ENCODE measurements at regions not wholly inside any gene's neighbourhood (a gene's known extent, or its start where the extent isn't known, plus 50 kb on each side); places are given as distances from the start of the nearest gene placed in this dataset.
"Not testable (repeated sequence)": the region's sequence is repeated elsewhere in the genome, so short reads cannot be mapped to it uniquely, and the experiment has no call there.

DNA sequence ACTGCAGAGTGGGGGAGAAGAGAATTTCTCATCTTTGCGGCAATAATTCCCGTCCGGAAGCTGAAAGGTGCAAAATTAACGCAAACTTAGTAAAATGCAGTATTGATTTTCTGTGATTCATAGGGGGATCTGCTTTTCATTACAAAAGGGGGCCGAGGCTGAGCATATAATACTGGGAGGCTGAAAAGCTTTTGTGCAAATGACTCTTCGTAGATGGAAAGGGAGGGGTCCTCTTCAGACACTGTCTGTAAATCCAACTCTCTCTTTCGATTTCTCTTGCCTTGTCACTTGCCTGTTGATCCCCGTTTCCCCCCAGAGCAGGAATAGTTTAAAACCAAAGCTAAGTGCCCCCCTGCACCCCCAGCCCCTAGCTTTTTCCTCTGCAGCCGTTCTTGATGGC is 258.2 kb downstream of the VRK1 start:
- no peaks in the 10 kb centered on the region for H3K4me1 ChIP-seq (ENCODE audit: control insufficient read depth, insufficient read depth, low read length)
- DNase-seq: no peak
- H3K4me3 ChIP-seq (ENCODE audit: low read length): no peak overlapping the region
- H3K27me3 ChIP-seq (ENCODE audit: control insufficient read depth, insufficient read depth, low read length): peaks cover 2% of the 10 kb centered on the region
- H3K27ac ChIP-seq (ENCODE audit: low read length): no peak overlapping the region
- WGBS (ENCODE audit: insufficient coverage, low lambda C conversion rate): no CpG with 5 or more reads among the region's 9 CpGs
- no peaks in the 10 kb centered on the region for H3K36me3 ChIP-seq (ENCODE audit: control insufficient read depth, insufficient read depth, low read length)
- H3K9me3 ChIP-seq (ENCODE audit: control insufficient read depth, low read depth, low read length): no peaks in the 10 kb centered on the region

DNA sequence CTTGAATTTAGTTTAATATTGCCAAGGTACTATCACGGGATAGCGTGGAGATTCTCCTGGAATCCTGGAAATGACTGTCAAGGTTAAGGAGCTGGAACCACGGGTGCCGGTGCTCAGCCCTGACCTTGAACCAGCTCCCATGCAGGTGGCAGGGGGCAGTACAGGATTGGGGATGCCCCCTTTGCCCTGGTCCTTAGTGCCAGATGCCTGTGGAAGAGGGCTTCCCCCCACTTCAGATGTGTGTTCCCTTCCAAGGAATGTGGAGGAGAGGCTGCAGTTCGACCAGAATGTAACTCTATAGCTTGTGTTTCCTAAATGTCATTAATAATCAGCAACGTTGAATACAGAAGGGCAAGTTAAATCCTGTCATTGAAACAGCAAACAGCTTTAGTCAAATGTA is 258.9 kb downstream of the VRK1 start:
- no peak overlapping the region for H3K4me3 ChIP-seq (ENCODE audit: low read length)
- 37% methylated on average over 2 of the region's 6 CpGs for WGBS (ENCODE audit: insufficient coverage, low lambda C conversion rate)
- peaks cover 2% of the 10 kb centered on the region for H3K27me3 ChIP-seq (ENCODE audit: control insufficient read depth, insufficient read depth, low read length)
- no peaks in the 10 kb centered on the region for H3K9me3 ChIP-seq (ENCODE audit: control insufficient read depth, low read depth, low read length)
- H3K4me1 ChIP-seq (ENCODE audit: control insufficient read depth, insufficient read depth, low read length): no peaks in the 10 kb centered on the region
- H3K36me3 ChIP-seq (ENCODE audit: control insufficient read depth, insufficient read depth, low read length): no peaks in the 10 kb centered on the region
- no peak overlapping the region for H3K27ac ChIP-seq (ENCODE audit: low read length)
- DNase-seq: no peak

DNA sequence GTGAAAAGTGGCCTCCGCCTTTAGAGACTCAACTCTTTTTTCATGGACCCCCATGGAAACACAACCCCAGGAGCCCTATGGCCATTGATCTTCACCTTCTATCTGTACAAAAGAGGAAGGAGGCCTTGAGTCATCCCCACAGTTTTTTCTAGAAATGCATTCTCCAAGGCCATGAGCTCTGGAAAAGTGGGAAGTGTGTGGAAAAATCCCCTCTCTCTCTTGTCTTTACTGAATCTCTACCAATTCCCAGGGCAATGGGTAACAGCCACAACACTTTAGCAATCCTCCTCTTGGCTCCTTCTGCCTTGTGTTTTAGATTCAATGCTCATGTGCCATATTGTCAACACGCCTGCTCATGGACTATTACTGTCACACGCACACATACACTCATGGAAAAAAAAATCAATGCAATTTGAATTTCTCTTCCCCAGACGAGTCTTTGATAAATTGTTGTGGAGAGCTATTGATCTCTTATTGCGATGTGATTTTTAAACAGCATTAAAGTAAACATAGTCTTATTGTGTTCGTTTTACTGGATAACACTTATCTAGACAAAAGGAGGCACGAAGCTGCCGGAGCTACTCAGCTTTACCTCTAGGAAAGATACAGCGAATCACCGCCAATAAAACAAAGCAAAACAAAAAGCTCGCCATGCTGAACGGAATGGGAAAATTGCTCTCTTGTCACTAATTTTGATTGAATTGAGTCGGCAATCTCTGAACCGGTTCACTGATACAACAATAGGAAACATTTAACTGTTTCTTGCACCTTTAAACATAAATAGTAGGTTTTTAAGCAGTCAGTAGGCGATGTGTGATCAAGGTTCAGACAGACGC is 260.3 kb downstream of the VRK1 start:
- Histone ChIP-seq H3K9me3 (ENCODE audit: control insufficient read depth, low read depth, low read length) (no peaks in the 10 kb centered on the region), H3K27me3 (ENCODE audit: control insufficient read depth, insufficient read depth, low read length) (peaks cover 2% of the 10 kb centered on the region), H3K4me3 (ENCODE audit: low read length) (no peak overlapping the region), H3K27ac (ENCODE audit: low read length) (no peak overlapping the region), H3K36me3 (ENCODE audit: control insufficient read depth, insufficient read depth, low read length) (no peaks in the 10 kb centered on the region), H3K4me1 (ENCODE audit: control insufficient read depth, insufficient read depth, low read length) (no peaks in the 10 kb centered on the region)
- DNase-seq: no peak
- WGBS (ENCODE audit: insufficient coverage, low lambda C conversion rate): 65% methylated on average over 4 of the region's 16 CpGs

DNA sequence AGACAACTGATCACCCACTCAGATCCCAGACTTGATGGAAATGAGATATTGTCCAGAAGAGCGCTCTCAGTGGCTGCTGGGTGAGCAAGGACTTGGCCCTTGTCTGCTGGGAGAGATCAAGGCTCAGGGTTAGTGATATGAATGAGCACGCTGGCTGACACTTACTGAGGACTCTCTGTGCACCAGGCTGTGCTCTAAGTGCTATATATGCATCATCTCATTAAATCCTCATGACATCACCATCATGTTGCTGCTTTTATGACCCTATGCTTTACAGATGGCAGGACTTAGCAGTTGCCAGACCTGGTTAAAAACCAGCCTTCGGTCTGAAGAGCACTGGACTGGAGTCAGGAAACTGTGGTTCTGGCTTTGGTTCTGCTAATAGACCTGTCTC is 260.9 kb downstream of the VRK1 start:
- H3K36me3 ChIP-seq (ENCODE audit: control insufficient read depth, insufficient read depth, low read length): no peaks in the 10 kb centered on the region
- no CpG with 5 or more reads among the region's 3 CpGs for WGBS (ENCODE audit: insufficient coverage, low lambda C conversion rate)

DNA sequence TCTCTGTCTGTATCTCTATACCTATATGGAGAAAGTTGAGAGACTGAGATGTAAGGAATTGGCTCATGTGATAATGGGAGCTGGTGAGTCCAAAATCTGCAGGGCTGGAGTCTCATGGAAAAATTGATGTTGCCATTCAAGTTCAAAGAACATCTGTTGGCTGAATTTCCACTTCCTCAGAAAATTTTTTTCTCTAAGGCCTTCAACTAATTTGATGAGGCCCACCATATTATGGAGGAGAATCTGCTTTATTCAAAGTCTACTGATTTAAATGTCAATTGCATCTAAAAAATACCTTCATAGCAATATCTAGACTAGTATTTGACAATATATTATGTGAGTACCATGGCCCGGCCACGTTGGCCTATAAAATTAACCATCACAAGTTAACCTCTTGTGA is 261.4 kb downstream of the VRK1 start:
- WGBS (ENCODE audit: insufficient coverage, low lambda C conversion rate): no CpG with 5 or more reads among the region's 2 CpGs
- H3K4me3 ChIP-seq (ENCODE audit: low read length): no peak overlapping the region
- no peak for DNase-seq
- peaks cover 2% of the 10 kb centered on the region for H3K27me3 ChIP-seq (ENCODE audit: control insufficient read depth, insufficient read depth, low read length)
- no peaks in the 10 kb centered on the region for H3K36me3 ChIP-seq (ENCODE audit: control insufficient read depth, insufficient read depth, low read length)
- no peak overlapping the region for H3K27ac ChIP-seq (ENCODE audit: low read length)
- H3K4me1 ChIP-seq (ENCODE audit: control insufficient read depth, insufficient read depth, low read length): no peaks in the 10 kb centered on the region
- H3K9me3 ChIP-seq (ENCODE audit: control insufficient read depth, low read depth, low read length): no peaks in the 10 kb centered on the region

More for the DNA sequence above, 260.9 kb downstream of the VRK1 start:
- Histone ChIP-seq H3K4me1 (ENCODE audit: control insufficient read depth, insufficient read depth, low read length) (no peaks in the 10 kb centered on the region), H3K27me3 (ENCODE audit: control insufficient read depth, insufficient read depth, low read length) (peaks cover 2% of the 10 kb centered on the region), H3K4me3 (ENCODE audit: low read length) (no peak overlapping the region), H3K9me3 (ENCODE audit: control insufficient read depth, low read depth, low read length) (no peaks in the 10 kb centered on the region), H3K27ac (ENCODE audit: low read length) (no peak overlapping the region)
- no peak for DNase-seq

DNA sequence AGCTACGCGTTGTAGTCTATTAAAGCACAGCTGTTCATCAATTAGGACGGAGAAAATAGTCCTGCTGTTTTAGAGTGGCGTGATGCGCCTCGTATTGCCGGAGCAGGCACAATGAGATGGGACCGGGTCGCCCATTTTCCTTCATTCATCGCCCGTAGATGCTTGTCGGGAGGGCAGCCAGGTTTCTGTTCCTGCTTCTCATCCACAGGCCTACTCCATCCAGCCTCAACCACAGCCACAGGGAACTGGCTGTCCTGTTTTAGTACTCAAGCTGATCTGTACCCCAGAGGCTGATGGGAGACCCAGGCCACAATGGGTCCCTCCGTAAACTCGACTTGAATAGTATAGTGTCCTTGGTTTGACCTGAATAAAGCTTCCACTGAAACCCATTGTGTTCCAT is 264.0 kb downstream of the VRK1 start:
- H3K4me1 ChIP-seq (ENCODE audit: control insufficient read depth, insufficient read depth, low read length): no peaks in the 10 kb centered on the region
- WGBS (ENCODE audit: insufficient coverage, low lambda C conversion rate): no CpG with 5 or more reads among the region's 14 CpGs
- DNase-seq: no peak

DNA sequence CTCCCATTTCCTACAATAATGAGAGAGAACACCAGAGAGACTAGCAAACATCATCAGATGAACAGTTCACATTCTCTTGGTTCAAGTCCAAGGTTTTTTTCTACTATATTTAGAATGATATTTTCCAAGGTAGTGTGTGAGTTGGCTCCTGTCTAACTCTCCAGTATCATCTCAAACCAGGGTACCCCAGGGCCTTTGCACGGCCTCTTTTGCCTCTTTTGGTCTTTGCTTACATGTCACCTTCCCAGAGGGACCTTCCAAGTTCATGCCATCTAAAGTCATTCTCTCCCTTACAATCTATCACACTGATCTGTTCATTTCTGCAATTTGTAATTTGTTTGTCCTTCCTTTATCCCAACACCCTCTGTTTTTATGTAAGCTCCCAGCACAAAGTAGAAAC is 264.5 kb downstream of the VRK1 start:
- no CpG with 5 or more reads among the region's 1 CpG for WGBS (ENCODE audit: insufficient coverage, low lambda C conversion rate)
- Histone ChIP-seq H3K9me3 (ENCODE audit: control insufficient read depth, low read depth, low read length) (no peaks in the 10 kb centered on the region), H3K27ac (ENCODE audit: low read length) (no peak overlapping the region), H3K4me1 (ENCODE audit: control insufficient read depth, insufficient read depth, low read length) (no peaks in the 10 kb centered on the region), H3K4me3 (ENCODE audit: low read length) (no peak overlapping the region), H3K27me3 (ENCODE audit: control insufficient read depth, insufficient read depth, low read length) (peaks cover 1% of the 10 kb centered on the region), H3K36me3 (ENCODE audit: control insufficient read depth, insufficient read depth, low read length) (no peaks in the 10 kb centered on the region)
- no peak for DNase-seq

More for the DNA sequence above, 264.0 kb downstream of the VRK1 start:
- no peak overlapping the region for H3K27ac ChIP-seq (ENCODE audit: low read length)
- H3K36me3 ChIP-seq (ENCODE audit: control insufficient read depth, insufficient read depth, low read length): no peaks in the 10 kb centered on the region
- H3K27me3 ChIP-seq (ENCODE audit: control insufficient read depth, insufficient read depth, low read length): peaks cover 2% of the 10 kb centered on the region
- H3K9me3 ChIP-seq (ENCODE audit: control insufficient read depth, low read depth, low read length): no peaks in the 10 kb centered on the region
- H3K4me3 ChIP-seq (ENCODE audit: low read length): no peak overlapping the region

DNA sequence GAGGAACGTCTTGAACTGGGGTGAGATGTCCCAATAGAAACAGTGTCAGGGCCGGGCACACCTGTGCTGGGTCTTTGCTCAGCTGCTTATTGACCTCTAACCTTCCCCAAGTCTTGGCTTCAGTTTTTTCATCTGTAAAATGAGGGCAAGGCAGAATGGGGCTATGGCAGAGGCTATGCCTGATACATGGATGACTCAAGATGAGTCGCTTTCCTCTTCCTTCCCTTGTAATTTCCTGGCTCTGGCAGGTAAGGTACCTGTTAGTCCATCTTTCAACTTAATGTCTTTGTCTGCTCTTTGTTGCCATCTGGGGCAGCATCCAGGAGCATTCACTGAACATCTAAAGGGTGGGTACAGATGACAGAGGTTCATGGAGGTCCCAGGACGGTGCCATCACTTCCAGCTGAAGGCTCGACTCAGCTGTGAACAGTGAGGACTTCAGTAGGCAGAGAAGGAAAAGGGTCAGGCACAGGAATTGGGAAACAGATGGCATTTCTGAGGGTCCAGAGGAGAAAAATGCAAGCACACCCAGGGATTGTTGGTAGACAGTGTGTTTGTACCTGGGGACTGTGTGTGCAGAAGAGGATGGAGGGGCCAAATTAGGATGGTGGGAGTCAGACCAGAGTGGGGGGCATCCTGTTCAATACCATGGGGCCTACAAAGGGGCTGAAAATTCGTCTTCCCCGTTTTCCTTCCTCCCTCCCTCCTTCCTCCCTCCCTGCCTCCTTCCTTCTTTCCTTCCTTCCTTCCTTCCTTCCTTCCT is 268.3 kb downstream of the VRK1 start:
- Histone ChIP-seq H3K27me3 (ENCODE audit: control insufficient read depth, insufficient read depth, low read length) (no peaks in the 10 kb centered on the region), H3K9me3 (ENCODE audit: control insufficient read depth, low read depth, low read length) (no peaks in the 10 kb centered on the region), H3K27ac (ENCODE audit: low read length) (no peak overlapping the region), H3K4me3 (ENCODE audit: low read length) (no peak overlapping the region), H3K4me1 (ENCODE audit: control insufficient read depth, insufficient read depth, low read length) (no peaks in the 10 kb centered on the region), H3K36me3 (ENCODE audit: control insufficient read depth, insufficient read depth, low read length) (no peaks in the 10 kb centered on the region)
- 80% methylated on average over 2 of the region's 7 CpGs for WGBS (ENCODE audit: insufficient coverage, low lambda C conversion rate)
- DNase-seq: no peak

DNA sequence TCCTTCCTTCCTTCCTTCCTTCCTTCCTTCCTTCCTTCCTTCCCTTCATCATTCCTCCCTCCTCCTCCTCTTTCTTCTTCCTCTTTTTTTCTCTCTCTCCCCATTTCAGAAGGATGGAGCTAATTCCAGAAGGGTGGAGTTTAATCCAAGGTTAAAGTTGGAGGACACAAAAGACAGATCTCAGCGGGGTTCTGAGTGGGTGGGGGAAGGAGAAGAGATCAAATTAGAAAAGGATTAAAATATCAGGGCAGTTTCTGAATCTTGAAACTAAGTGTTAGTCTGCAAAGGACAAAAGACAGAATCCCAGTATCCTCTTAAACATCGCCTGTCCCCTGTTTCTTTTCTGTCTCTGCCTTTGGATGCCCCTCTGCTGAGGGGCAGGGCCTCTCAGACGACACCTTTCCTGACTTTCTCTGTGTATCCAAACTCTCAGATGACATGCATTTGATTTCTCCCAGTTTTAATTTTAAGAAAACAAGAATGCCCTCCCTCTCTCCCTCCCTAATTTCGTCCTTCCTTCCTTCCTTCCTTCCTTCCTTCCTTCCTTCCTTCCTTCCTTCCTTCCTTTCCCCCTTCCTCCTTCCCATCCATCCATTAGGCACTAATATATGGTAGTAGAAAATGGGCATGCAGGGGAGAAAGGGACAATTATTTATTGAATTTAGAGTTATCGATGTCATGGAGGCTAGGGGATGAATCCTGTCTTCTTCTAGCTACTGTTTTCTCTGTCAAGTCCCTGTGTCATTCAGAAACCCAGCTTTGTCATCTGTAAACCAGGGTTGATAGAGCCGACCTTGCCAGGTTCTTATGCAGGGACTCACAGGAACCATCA is 269.1 kb downstream of the VRK1 start:
- Histone ChIP-seq H3K27ac (ENCODE audit: low read length) (no peak overlapping the region), H3K4me1 (ENCODE audit: control insufficient read depth, insufficient read depth, low read length) (no peaks in the 10 kb centered on the region), H3K4me3 (ENCODE audit: low read length) (no peak overlapping the region), H3K27me3 (ENCODE audit: control insufficient read depth, insufficient read depth, low read length) (no peaks in the 10 kb centered on the region), H3K36me3 (ENCODE audit: control insufficient read depth, insufficient read depth, low read length) (no peaks in the 10 kb centered on the region), H3K9me3 (ENCODE audit: control insufficient read depth, low read depth, low read length) (no peaks in the 10 kb centered on the region)
- WGBS (ENCODE audit: insufficient coverage, low lambda C conversion rate): 100% methylated on average over 1 of the region's 6 CpGs
- DNase-seq: no peak

DNA sequence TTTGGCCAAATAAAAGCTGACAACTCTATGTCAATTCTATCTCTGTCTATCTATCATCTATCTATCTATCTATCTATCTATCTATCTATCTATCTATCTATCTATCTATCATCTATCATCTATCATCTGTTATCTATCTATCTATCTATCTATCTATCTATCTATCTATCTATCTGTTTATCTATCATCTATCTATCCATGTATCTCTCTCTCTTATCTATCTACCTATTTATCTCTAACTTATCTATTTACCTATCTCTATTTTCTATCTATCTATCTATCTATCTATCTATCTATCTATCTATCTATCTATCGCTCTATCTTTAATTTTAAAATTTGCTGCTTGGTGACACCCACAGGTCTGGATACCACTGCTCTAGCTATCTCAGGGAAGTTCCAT is 271.1 kb downstream of the VRK1 start:
- not testable (repeated sequence) for H3K9me3 ChIP-seq (ENCODE audit: control insufficient read depth, low read depth, low read length); H3K4me3 ChIP-seq (ENCODE audit: low read length); H3K4me1 ChIP-seq (ENCODE audit: control insufficient read depth, insufficient read depth, low read length); H3K36me3 ChIP-seq (ENCODE audit: control insufficient read depth, insufficient read depth, low read length); DNase-seq; H3K27ac ChIP-seq (ENCODE audit: low read length); H3K27me3 ChIP-seq (ENCODE audit: control insufficient read depth, insufficient read depth, low read length)
- WGBS (ENCODE audit: insufficient coverage, low lambda C conversion rate): 100% methylated on average over 1 of the region's 1 CpG
